Kidney (tissue), 10 donors: ENCODE measurements at regions not wholly inside any gene's neighbourhood (a gene's known extent, or its start where the extent isn't known, plus 50 kb on each side); places are given as distances from the start of the nearest gene placed in this dataset.
"Not testable (repeated sequence)": the region's sequence is repeated elsewhere in the genome, so short reads cannot be mapped to it uniquely, and the experiment has no call there.

ENCODE experiments used
- DNase-seq, 5 donors: peaks; one replicate each; pipeline ENCODE4 v3.0.0-alpha.2; 2013 to 2020
- FAIRE-seq: peaks from 2 replicates; lab custom pipeline; 2012; peaks lifted over from hg19 to GRCh38; lab: Jason Lieb, UNC
- H3K27ac ChIP-seq, 2 donors: one replicate each; pipeline ENCODE4 v1.7.0; 2013; ENCODE audit warnings: low read depth in 2 of 2, low read length in 2 of 2, inconsistent platforms in 1 of 2
- H3K27me3 ChIP-seq: one replicate; pipeline ENCODE4 v1.7.1; 2013; ENCODE audit warnings: low read length, inconsistent platforms; ENCODE audit not compliant: control insufficient read depth, insufficient read depth
- H3K36me3 ChIP-seq, 3 donors: one replicate each; pipeline versions ENCODE4 v1.7.0 to v1.7.1; 2013; ENCODE audit warnings: low read length in 3 of 3, control low read depth in 1 of 3, inconsistent platforms in 1 of 3; ENCODE audit not compliant: insufficient read depth in 3 of 3, control insufficient read depth in 2 of 3
- H3K4me1 ChIP-seq, 3 donors: one replicate each; pipeline versions ENCODE4 v1.7.0 to v1.7.1; 2013; ENCODE audit warnings: low read length in 3 of 3, inconsistent platforms in 1 of 3, low read depth in 1 of 3; ENCODE audit not compliant: control insufficient read depth in 2 of 3, insufficient read depth in 2 of 3
- H3K4me3 ChIP-seq, 3 donors: one replicate each; pipeline versions ENCODE4 v1.7.0 to v1.8.1; 2013; ENCODE audit warnings: low read length in 3 of 3, control low read depth in 1 of 3, inconsistent platforms in 1 of 3
- H3K9ac ChIP-seq, 3 donors: one replicate each; pipeline versions ENCODE4 v1.7.0 to v1.7.1; 2013; ENCODE audit warnings: low read length in 3 of 3, control low read depth in 1 of 3, inconsistent platforms in 1 of 3
- H3K9me3 ChIP-seq, 3 donors: one replicate each; pipeline versions ENCODE4 v1.7.0 to v1.7.1; 2013; ENCODE audit warnings: low read length in 3 of 3, control low read depth in 1 of 3, inconsistent platforms in 1 of 3; ENCODE audit not compliant: control insufficient read depth in 2 of 3, insufficient read depth in 1 of 3
- intact Hi-C: fragments of 100-400 bp; cut with DNase I; formaldehyde crosslinking; loops from one replicate; pipeline ENCODE4 v1.11.1; 2022
- donor health status: control.
- donor health status: control.
- donor health status: DM: yes; HTN: yes; CAD: no.
- donor health status: Normal renal cell carcinoma (clear cell type).

- intact Hi-C loops, H3K9ac ChIP-seq, FAIRE-seq: not testable (repeated sequence)
Observed at GRCh38 chr17:15856745-15857144, 88.2 kb upstream of the ADORA2B start.

GRCh38 chr17:15858082-15858481 is 86.8 kb upstream of the ADORA2B start:
- intact Hi-C loops, H3K4me3 ChIP-seq, H3K36me3 ChIP-seq, H3K27me3 ChIP-seq, DNase-seq, H3K27ac ChIP-seq, H3K9me3 ChIP-seq, H3K4me1 ChIP-seq, FAIRE-seq, H3K9ac ChIP-seq: not testable (repeated sequence)

More at GRCh38 chr17:15856745-15857144, 88.2 kb upstream of the ADORA2B start:
- H3K4me3 ChIP-seq, H3K36me3 ChIP-seq, H3K27ac ChIP-seq, H3K27me3 ChIP-seq, DNase-seq, H3K4me1 ChIP-seq, H3K9me3 ChIP-seq: not testable (repeated sequence)

- FAIRE-seq, H3K9me3 ChIP-seq, H3K27me3 ChIP-seq, H3K4me1 ChIP-seq, H3K27ac ChIP-seq, intact Hi-C loops, H3K36me3 ChIP-seq, H3K9ac ChIP-seq, DNase-seq, H3K4me3 ChIP-seq: not testable (repeated sequence)
Observed at GRCh38 chr17:15860774-15861173, 84.2 kb upstream of the ADORA2B start.

- H3K9me3 ChIP-seq, H3K36me3 ChIP-seq, DNase-seq, H3K4me3 ChIP-seq, H3K27me3 ChIP-seq, intact Hi-C loops, H3K27ac ChIP-seq, H3K4me1 ChIP-seq, FAIRE-seq, H3K9ac ChIP-seq: not testable (repeated sequence)
Observed at GRCh38 chr17:15864061-15864460, 80.9 kb upstream of the ADORA2B start.

- H3K9ac ChIP-seq, intact Hi-C loops, H3K27ac ChIP-seq, H3K4me3 ChIP-seq, H3K36me3 ChIP-seq, FAIRE-seq, H3K9me3 ChIP-seq, DNase-seq, H3K27me3 ChIP-seq, H3K4me1 ChIP-seq: not testable (repeated sequence)
Observed at GRCh38 chr17:15864472-15864871, 80.5 kb upstream of the ADORA2B start.

DNA sequence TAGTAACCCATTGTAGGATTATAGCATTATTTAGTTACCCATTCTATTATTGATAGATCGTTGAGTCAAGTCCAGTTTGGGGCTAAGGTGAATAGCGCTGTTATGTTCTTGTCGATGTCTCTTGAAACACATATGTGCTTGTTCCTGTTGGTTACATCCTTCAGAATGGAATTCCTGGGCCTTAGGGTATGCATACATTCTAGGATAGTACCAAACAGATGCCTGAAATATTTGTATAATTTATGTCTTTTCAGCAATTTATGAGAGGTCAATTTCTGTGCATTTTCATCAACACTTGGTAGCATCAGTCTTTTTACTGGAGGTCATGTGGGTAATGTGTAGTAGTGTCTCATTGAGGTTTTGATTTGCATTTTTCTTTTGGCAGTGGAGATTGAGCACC is 78.9 kb upstream of the ADORA2B start:
- not testable (repeated sequence) for H3K9ac ChIP-seq, FAIRE-seq

DNA sequence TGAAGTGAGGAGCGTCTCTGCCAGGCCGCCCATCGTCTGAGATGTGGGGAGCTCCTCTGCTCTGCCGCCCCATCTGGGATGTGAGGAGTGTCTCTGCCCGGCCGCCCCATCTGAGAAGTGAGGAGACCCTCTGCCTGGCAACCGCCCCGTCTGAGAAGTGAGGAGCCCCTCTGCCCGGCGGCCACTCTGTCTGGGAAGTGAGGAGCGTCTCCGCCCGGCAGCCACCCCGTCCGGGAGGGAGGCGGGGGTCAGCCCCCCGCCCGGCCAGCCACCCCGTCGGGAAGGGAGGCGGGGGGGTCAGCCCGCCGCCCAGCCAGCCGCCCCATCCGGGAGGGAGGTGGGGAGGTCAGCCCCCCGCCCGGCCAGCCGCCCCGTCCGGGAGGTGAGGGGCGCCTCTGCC is 77.6 kb upstream of the ADORA2B start:
- H3K4me3 ChIP-seq, H3K36me3 ChIP-seq, DNase-seq, H3K27me3 ChIP-seq, intact Hi-C loops, H3K9me3 ChIP-seq, H3K27ac ChIP-seq, H3K4me1 ChIP-seq, FAIRE-seq, H3K9ac ChIP-seq: not testable (repeated sequence)

More for the DNA sequence above, 78.9 kb upstream of the ADORA2B start:
- H3K9me3 ChIP-seq, H3K4me3 ChIP-seq, DNase-seq, intact Hi-C loops, H3K36me3 ChIP-seq, H3K27ac ChIP-seq, H3K27me3 ChIP-seq, H3K4me1 ChIP-seq: not testable (repeated sequence)

DNA sequence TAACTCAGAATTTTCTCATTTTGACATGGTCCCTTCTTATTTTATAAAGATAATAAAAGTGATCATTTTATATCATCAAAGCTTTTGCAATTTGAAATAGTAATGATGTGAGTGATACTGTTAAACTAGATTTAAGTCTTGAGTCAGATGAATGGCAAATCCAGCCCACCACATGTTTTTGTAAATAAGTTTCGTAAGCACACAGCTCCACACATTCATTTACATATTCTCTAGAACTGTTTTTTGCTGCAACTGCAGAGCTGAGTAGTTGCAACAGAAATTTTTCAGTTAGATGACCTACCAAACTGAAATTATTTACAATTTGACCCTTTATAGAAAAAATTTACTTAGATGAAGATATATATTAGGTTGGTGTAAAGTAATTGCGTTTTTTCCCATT is 75.1 kb upstream of the ADORA2B start:
- H3K4me1 ChIP-seq, H3K27ac ChIP-seq, FAIRE-seq, H3K36me3 ChIP-seq, H3K27me3 ChIP-seq, H3K9ac ChIP-seq, intact Hi-C loops, DNase-seq, H3K4me3 ChIP-seq, H3K9me3 ChIP-seq: not testable (repeated sequence)

GRCh38 chr17:15872677-15873076 is 72.3 kb upstream of the ADORA2B start:
- H3K9ac ChIP-seq, FAIRE-seq, intact Hi-C loops, H3K27me3 ChIP-seq, H3K4me3 ChIP-seq, H3K36me3 ChIP-seq, H3K27ac ChIP-seq, DNase-seq, H3K9me3 ChIP-seq, H3K4me1 ChIP-seq: not testable (repeated sequence)
